LoVo (cell line): ENCODE measurements at regions not wholly inside any gene's neighbourhood (a gene's known extent, or its start where the extent isn't known, plus 50 kb on each side); places are given as distances from the start of the nearest gene placed in this dataset.

ENCODE experiments used
- DNase-seq: peaks from one replicate; pipeline ENCODE4 v3.0.0-alpha.2; 2016; ENCODE audit warnings: low spot score

DNA sequence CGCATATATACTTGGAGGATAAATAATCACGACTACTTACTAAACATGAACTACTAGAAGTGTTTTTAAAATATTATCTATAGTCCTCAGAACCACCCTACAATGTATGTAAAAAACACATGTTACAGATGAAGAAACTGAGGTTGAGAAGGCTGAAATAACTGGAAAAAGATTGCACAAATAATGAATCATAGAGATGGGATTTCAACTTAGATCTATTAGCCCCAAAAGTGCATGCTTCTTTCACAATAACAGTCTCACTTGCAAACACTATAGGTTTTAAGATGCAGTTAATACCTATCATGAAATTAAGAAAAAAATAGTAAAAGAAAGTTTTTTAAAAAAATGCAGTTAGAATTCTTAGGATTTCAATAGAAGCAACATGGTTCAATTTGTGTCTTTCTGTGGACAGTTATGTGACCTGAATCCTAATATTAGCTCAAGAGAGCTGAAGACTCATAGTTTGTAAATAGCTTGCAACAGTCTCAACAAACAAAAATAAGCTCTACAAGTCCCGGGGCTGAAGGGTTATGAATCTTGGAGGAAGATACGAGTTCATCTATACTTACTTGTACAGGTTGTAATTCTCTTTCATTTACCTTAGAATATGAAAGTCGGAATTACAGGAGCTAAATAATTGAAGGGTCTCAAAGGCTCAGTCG lies 58.6 kb upstream of the NTPCR start:
- no peak for DNase-seq

DNA sequence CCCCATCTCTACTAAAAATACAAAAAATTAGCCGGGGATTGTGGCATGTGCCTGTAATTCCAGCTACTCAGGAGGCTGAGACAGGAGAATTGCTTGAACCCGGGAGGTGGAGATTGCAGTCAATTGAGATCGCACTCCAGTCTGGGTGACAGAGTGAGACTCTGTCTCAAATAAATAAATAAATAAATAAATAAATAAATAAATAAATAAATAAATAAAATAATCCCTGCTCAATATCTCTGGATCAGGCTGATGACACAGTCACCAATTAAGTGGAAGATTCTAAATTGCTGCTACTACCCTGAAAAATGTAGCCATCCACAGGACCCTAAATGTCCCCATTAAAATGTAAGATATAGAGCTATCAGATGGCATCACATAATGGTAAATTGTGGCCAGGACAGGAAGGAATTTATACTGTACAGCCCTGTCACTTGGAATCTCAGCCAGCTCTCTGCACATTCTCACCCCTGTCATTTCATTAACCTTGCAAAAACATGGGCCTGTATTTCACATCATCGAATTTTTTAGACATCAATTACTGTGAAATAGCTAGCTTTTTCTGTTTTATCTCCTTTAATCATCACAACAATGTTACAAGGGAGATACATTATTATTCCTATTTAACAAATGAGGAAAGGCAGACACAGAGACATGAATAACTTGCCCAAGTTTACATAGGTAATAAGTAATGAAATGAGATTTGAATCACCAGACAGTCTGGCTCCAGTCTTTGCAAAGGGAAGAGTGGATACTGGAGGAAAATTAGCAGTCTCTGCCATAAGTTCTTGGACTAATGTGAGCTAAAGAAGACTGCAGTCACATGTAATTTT lies 56.7 kb upstream of the NTPCR start:
- DNase-seq = no peak

DNA sequence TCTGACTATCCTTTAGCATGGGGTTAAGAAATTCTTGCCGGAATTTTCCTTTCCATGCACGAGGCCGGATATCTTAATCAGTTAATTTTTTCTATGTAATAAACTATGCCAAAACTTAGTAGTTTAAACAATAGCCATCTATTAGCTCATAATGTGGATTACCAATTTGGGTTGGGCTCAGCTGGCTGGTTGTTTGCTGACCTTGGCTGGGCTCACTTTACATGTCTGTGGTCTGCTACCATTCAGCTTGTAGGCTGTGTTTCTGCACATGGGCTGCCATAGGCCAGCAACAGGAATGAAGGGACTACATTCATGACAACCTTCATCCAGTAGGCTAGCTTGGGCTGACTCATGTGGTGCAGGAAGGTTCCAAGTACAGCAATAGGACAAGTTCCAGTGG lies 56.0 kb upstream of the NTPCR start:
- no peak for DNase-seq

DNA sequence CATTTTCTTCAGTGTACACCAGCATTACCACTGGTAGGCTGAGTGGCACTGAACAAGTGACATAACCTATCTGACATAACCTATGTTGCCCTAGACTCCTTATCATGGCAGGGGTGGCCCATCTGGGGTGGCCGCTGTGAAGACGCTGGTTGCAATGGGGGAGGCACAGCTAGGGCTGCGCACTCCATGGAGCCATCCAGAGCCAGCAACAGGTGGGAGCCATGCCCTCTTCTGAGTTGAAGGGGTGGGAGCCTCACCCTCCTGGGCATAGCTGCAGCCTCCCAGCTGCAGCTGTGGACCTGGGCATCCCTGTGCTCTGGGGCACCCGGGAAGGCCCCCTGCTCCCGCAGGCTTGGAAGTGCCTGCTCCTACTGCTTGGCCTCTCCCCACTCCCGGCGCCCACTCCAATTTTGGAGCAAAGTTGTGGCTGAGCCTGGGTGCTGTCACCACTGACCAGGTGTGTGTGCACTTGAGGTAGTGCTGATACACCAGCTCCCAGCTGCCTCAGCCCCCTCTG lies 52.4 kb upstream of the NTPCR start:
- DNase-seq = no peak

DNA sequence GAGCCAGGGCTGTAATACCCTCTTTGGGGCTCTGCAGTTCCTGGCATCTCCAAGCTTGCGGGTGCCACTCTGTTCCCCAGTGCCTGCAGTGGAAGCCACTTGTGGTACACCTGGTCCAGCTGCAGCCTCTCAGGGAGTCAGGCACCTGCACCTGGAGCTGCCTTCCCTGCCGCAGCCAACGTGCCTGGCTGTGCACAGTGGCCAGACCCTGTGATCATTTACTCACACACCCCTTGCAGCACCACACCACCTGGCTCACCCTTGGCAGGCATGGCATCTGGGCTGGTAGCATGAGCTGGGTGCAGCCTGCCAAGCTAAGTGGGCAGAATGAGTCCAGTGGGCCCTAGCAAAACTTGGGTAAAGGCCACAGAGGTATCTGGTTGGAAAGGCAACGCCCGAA lies 51.1 kb upstream of the NTPCR start:
- no peak for DNase-seq

DNA sequence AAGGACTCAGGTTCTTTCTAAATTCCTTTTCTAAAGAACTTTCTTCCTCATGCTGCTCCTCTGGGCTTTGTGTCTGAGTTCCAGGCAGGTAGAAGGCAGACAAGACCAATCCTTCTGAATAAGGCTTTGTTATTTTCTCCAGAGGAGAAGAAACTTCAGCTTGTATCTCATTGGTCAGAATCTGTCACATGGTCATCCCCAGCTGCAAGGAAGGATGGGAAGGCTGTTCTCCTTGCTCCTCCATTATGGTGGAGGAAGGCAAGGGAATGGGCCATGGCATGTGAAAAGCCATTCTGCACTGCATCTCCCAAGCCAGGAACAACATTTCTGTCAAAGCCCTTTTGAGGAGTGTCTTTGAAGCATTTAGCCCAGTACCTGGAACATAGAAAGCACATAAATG lies 50.6 kb upstream of the NTPCR start:
- DNase-seq = no peak
